GM18499 (cell line): ENCODE measurements at regions not wholly inside any gene's neighbourhood (a gene's known extent, or its start where the extent isn't known, plus 50 kb on each side); places are given as distances from the start of the nearest gene placed in this dataset.
"Not testable (repeated sequence)": the region's sequence is repeated elsewhere in the genome, so short reads cannot be mapped to it uniquely, and the experiment has no call there.

Source experiments
- ATAC-seq: cut with Tn5 transposase; IDR thresholded peaks from one replicate; pipeline ENCODE4 v1.9.1; 2021; ENCODE audit warnings: moderate number of reproducible peaks; ENCODE audit not compliant: insufficient read depth, unreplicated experiment

- no peak for ATAC-seq
These were observed 117.1 kb upstream of the CHD1 start for GRCh38 chr5:99045871-99046270.

- ATAC-seq = not testable (repeated sequence)
These were observed 114.5 kb upstream of the CHD1 start for GRCh38 chr5:99043257-99043656.

GRCh38 chr5:99037668-99038067, 108.9 kb upstream of the CHD1 start:
- no peak for ATAC-seq

GRCh38 chr5:99035942-99036341, 107.1 kb upstream of the CHD1 start:
- peak; percentile 32 for ATAC-seq

- ATAC-seq = no peak
These were observed 105.5 kb upstream of the CHD1 start for GRCh38 chr5:99034336-99034735.

GRCh38 chr5:99033014-99033900, 104.5 kb upstream of the CHD1 start:
- ATAC-seq = no peak

- no peak for ATAC-seq
These were observed 103.6 kb upstream of the CHD1 start for GRCh38 chr5:99032234-99033013.

- ATAC-seq = no peak
These were observed 102.2 kb upstream of the CHD1 start for GRCh38 chr5:99030906-99031440.

GRCh38 chr5:99029172-99029571, 100.4 kb upstream of the CHD1 start:
- no peak for ATAC-seq

- not testable (repeated sequence) for ATAC-seq
These were observed 99.4 kb upstream of the CHD1 start for GRCh38 chr5:99028170-99028569.

- no peak for ATAC-seq
These were observed 96.7 kb upstream of the CHD1 start for GRCh38 chr5:99025298-99026045.

GRCh38 chr5:99023330-99023729, 94.5 kb upstream of the CHD1 start:
- ATAC-seq = no peak

- no peak for ATAC-seq
These were observed 93.4 kb upstream of the CHD1 start for GRCh38 chr5:99022250-99022649.

GRCh38 chr5:99020698-99021048, 91.9 kb upstream of the CHD1 start:
- no peak for ATAC-seq

GRCh38 chr5:99019812-99020697, 91.2 kb upstream of the CHD1 start:
- peak; percentile 80 for ATAC-seq

- ATAC-seq = no peak
These were observed 90.4 kb upstream of the CHD1 start for GRCh38 chr5:99019254-99019653.

GRCh38 chr5:99010294-99010693, 81.5 kb upstream of the CHD1 start:
- no peak for ATAC-seq

GRCh38 chr5:99008009-99008408, 79.2 kb upstream of the CHD1 start:
- ATAC-seq = not testable (repeated sequence)

- ATAC-seq = no peak
These were observed 76.7 kb upstream of the CHD1 start for GRCh38 chr5:99005506-99005905.

- peak; percentile 100 for ATAC-seq
These were observed 76.2 kb upstream of the CHD1 start for GRCh38 chr5:99004960-99005359.
